ENCODE measurements at regions not wholly inside any gene's neighbourhood (a gene's known extent, or its start where the extent isn't known, plus 50 kb on each side); places are given as distances from the start of the nearest gene placed in this dataset.

- TF ChIP-seq CTCF (IDR thresholded peaks at IDR 0.05): no peak
- TF ChIP-seq POLR2A (IDR thresholded peaks at IDR 0.05): no peak
Measured at GRCh38 chr1:59146056-59146455, 150.8 kb upstream of the FGGY start.
